Inflammatory macrophage treated with lipopolysaccharide for 4 hours (primary cell): ENCODE measurements at regions not wholly inside any gene's neighbourhood (a gene's known extent, or its start where the extent isn't known, plus 50 kb on each side); places are given as distances from the start of the nearest gene placed in this dataset.
A peak's percentile ranks its signal among the peaks of the same experiment; 100 is the strongest.
"Not testable (repeated sequence)": the region's sequence is repeated elsewhere in the genome, so short reads cannot be mapped to it uniquely, and the experiment has no call there.

ENCODE experiments used
- DNase-seq: peaks from one replicate; pipeline ENCODE4 v3.0.0-alpha.2; 2020

- DNase-seq: no peak
Observed at GRCh38 chr2:195570329-195570728, 86.7 kb upstream of the SLC39A10 start.

GRCh38 chr2:195569255-195569654 lies 87.8 kb upstream of the SLC39A10 start:
- DNase-seq: no peak

- DNase-seq: not testable (repeated sequence)
Observed at GRCh38 chr2:195564625-195565135, 92.3 kb upstream of the SLC39A10 start.

- no peak for DNase-seq
Observed at GRCh38 chr2:195563857-195564512, 93.0 kb upstream of the SLC39A10 start.

GRCh38 chr2:195562570-195563566 lies 94.2 kb upstream of the SLC39A10 start:
- peak; percentile 33 for DNase-seq

DNA sequence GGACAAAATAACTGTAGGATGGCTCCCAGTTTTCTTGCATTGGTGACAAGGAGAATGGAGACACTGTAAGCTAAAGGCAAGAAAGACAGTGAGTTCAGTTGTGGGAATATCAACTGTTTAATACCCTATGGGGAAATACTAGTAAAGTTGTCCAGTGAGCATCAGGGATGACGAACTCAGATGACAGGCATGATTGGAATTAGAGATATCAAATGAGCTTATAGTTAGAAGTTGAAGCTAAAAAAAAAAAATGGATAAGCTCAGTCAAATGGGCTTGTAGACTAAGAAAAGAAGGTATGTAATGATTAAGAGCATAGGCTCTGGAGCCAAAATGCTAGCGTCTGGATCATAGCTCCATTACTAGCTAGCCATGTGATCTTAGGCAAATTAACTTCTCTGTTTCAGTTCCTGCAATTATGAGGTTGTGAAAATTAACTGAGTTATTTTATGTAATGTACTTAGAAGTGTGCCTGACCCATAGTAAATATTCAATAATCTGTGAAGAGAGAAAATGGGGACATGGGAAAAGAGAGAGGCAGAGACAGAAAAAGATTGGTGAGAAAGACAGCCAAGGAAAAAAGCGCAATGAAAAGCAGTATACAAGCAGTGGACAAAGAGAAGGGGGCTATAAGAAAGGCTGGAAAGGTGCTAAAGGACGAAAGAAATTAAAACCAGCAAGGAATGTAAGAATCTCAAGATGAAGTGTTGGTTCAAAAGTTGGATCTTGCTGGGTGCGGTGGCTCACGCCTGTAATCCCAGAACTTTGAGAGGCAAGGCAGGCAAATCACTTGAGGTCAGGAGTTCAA lies 95.7 kb upstream of the SLC39A10 start:
- peak; percentile 86 for DNase-seq

DNA sequence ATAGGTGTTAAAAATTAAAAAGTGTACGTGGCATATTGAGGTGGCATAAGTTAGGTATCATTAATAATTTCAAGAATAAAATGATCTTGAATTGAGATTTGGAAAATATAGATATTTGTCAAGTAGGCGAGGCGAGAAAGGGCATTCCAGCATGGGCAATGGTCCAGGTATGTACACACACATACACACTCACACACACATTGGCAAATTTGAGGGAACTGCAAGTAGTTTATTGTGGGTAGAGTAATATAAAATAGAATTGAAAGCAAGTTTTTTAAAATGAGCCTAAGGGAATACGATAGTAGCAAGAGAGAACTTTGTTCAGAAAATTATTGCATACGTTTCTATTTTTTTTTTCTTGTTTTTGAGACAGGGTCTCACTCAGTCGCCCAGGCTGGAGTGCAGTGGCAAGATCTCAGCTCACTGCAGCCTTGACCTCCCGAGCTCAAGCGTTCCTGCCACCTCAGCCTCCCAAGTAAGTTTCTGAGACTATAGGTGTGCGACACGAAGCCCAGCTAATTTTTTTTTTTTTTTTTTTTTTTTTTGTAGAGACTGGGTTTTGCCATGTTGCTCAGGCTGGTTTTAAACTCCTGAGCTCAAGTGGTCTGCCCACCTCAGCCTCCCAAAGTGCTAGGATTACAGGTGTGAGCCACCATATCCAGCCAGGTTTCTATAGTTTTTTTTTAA lies 96.7 kb upstream of the SLC39A10 start:
- DNase-seq: no peak

- peak; percentile 74 for DNase-seq
Observed at GRCh38 chr2:195559431-195559914, 97.6 kb upstream of the SLC39A10 start.

- DNase-seq: no peak
Observed at GRCh38 chr2:195555971-195556370, 101.1 kb upstream of the SLC39A10 start.

GRCh38 chr2:195552581-195552980 lies 104.4 kb upstream of the SLC39A10 start:
- DNase-seq: peak; percentile 74

DNA sequence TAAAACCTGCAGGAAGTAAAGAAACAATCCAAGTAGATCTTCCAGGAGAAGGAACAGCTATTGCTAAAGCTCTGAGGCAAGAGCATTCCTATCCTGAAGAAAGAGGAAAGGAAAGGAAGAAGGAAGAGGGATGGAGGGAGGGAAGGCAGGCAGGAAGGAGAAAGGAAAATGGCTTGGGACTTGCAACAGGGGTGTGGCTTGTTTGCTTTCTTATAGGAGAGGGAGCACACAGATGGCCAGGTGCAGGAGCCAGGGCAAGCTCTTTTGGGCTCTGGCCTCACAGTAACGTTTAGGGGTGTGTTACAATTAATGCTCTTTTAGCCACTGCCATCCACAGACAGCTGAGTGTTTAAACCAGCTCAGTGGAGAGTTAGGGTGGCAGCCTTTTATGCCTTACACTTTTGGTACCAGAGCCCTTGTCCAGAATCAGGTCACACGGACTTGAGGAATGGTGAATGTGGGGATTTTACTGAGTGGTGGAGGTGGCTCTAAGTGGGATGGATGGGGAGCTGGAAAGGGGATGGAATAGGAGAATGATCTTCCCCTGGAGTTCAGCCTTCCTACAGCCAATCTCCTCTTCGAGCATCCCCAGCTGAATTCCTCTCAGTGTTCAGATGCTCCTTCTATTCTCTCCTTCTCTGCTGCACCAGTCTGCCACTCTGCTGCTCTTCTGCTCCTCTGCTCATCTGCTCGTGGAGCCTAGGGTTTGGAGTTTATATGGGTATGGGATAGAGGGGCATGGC lies 108.7 kb upstream of the SLC39A10 start:
- DNase-seq: no peak

- DNase-seq: not testable (repeated sequence)
Observed at GRCh38 chr2:195547268-195547840, 109.7 kb upstream of the SLC39A10 start.

DNA sequence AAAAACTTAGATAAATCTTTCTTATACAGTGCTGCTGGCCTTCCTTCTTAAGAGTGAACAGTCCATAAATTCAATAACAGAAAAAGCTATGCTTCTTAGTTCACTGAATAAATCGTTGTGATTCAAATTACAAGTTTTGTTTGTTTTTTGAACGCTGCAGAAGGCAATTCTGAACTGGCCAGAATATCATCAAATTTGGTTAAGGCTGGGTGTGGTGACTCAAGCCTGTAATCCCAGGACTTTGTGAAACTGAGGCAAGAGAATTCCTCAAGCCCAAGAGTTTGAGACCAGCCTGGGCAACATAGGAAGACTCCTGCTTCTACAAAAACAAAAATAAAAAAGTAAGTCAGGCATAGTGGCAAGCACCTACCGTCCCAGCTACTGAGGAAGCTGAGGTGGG lies 111.2 kb upstream of the SLC39A10 start:
- DNase-seq: no peak

DNA sequence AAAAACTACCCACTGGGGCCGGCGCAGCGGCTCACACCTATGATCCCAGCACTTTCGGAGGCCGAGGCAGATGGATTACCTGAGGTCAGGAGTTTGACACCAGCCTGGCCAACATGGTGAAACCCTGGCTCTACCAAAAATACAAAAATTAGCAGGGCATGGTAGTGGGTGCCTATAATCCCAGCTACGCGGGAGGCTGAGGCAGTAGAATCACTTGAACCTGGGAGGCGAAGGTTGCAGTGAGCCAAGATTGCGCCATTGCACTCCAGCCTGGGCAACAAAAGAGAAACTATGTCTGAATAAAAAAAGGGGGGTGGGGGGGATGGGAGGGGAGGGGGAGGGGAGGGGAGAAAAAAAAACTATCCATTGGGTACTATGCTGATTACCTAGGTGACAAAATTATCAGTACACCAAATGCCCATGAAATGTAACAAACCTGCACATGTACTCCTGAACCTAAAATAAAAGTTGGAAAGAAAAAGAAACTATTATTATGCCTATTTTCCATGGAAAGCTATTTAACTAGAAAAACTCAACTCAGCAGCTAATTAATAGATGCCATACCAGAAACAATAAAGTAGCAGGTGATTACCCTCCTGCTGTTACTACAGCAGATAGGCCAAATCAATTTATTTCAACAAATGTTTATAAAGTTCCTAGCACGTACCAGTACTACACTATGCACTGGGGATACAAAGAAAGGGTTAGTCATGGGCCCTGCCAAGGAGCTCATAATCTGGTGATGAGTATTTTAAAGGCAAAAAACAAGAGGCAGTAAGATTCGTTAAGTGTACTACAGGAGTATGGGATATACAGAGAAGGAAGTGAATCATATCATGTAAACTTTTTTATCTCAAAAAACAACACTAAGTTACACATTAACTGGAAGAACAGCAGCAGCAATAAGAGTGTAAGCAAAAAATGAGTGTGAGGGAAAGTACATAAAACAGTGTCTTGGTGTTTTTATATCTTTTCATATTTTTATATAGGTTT lies 112.8 kb upstream of the SLC39A10 start:
- no peak for DNase-seq

DNA sequence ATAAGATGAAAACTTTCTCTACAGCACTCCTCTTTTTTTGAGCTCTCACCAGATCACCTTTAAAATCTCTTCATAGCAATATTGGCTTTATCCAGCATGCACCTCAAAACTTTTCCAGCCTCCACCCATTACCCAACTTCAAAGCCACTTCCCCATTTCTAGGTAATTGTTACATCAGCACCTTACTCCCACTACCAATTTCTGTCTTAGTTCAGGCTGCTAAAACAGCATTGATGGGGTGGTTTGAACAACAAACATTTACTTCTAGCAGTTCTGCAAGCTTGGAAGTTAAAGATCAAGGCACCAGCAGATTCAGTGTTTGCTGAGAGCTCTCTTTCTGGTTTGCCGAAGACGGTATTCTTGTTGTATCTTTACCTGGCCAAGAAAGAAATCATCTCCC lies 114.0 kb upstream of the SLC39A10 start:
- peak; percentile 60 for DNase-seq

DNA sequence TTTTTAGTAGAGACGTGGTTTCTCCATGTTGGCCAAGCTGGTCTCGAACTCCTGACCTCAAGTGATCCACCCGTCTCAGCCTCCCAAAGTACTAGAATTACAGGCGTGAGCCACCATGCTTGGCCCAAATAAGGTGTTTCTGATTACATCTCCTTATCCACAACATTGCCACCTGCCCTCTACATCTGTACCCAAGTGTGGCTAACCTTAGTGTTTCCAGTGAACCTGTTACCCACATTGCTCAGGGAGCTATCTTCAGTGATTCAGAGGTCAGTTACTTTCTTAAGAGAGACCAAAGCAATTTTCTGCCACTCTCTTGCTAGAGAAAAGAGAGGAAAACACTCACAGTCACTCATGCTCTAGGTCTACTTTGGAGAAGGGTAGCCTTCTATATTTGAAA lies 115.0 kb upstream of the SLC39A10 start:
- DNase-seq: no peak

- no peak for DNase-seq
Observed at GRCh38 chr2:195538937-195539336, 118.1 kb upstream of the SLC39A10 start.

DNA sequence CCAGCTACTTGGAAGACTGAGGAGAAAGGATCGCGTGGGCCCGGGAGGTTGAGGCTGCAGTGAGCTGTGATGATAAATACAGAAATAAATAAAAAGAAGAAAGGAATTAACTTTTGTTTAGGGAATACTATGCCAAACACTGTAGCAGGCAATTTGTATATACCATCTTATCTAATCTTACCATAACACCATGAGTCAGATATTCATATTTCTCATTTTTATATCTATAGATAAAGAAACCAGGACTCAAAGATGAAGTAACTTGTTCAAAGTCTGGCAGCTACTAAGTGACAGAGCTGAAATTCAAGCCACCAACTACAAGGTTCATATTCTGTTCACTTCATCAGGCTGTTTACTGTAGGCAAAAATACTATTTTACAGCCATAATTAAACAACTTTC lies 119.2 kb upstream of the SLC39A10 start:
- DNase-seq: no peak

GRCh38 chr2:195536906-195537305 lies 120.1 kb upstream of the SLC39A10 start:
- no peak for DNase-seq
